ENCODE measurements at regions not wholly inside any gene's neighbourhood (a gene's known extent, or its start where the extent isn't known, plus 50 kb on each side); places are given as distances from the start of the nearest gene placed in this dataset.

- no peak for TF ChIP-seq POLR2AphosphoS5 (IDR thresholded peaks at IDR 0.05)
- no peak for TF ChIP-seq CTCF (IDR thresholded peaks at IDR 0.05)
- no peak for TF ChIP-seq POLR2A (IDR thresholded peaks at IDR 0.05)
- intact Hi-C loops (cut with DNase I; ENCODE audit: low total_unique reads) = loop anchor here (2.0 kb wide), 1 partner anchor 28 kb away; no protein-coding TSS in a partner anchor
- no peaks in the 10 kb centered on the region for H3K4me1 ChIP-seq
- H3K27me3 ChIP-seq = no peaks in the 10 kb centered on the region
- H3K27ac ChIP-seq = no peak overlapping the region
- no peaks in the 10 kb centered on the region for H3K9me3 ChIP-seq
- no peak for DNase-seq (ENCODE audit: low spot score in 2 of 2)
- H3K36me3 ChIP-seq = no peaks in the 10 kb centered on the region
- H3K4me3 ChIP-seq = no peak overlapping the region
Measured at GRCh38 chr6:90384720-90385119, 88.1 kb upstream of the BACH2 start.

- H3K9me3 ChIP-seq = no peaks in the 10 kb centered on the region
- intact Hi-C loops (cut with DNase I; ENCODE audit: low total_unique reads) = no loop called here
- no peaks in the 10 kb centered on the region for H3K4me1 ChIP-seq
- H3K27me3 ChIP-seq = no peaks in the 10 kb centered on the region
- TF ChIP-seq POLR2AphosphoS5 (IDR thresholded peaks at IDR 0.05) = no peak
- TF ChIP-seq POLR2A (IDR thresholded peaks at IDR 0.05) = no peak
- no peak for TF ChIP-seq CTCF (IDR thresholded peaks at IDR 0.05)
- DNase-seq (ENCODE audit: low spot score in 2 of 2) = no peak
- H3K36me3 ChIP-seq = no peaks in the 10 kb centered on the region
- no peak overlapping the region for H3K4me3 ChIP-seq
- no peak overlapping the region for H3K27ac ChIP-seq
Measured at GRCh38 chr6:90383196-90383822, 86.7 kb upstream of the BACH2 start.

DNA sequence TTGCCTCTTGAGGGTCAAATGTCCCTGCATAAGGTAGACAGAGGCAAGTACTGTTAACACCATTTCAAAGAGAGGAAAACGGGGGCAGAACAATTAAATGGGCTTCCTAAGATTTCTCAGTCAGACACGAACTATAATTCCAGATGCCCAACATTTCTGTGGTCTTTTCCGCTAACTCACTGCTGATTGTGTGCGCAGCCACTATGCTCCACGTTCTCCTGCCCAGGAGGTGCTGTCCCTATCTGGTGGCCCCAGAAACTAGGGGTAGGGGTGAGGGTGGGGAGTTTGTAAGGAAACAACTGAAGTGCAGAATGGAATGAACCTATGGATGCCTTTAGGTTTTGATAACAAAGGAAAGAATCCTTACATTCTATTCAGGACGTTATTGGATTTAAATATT, 86.1 kb upstream of the BACH2 start:
- no peak overlapping the region for H3K27ac ChIP-seq
- intact Hi-C loops (cut with DNase I; ENCODE audit: low total_unique reads) = no loop called here

DNA sequence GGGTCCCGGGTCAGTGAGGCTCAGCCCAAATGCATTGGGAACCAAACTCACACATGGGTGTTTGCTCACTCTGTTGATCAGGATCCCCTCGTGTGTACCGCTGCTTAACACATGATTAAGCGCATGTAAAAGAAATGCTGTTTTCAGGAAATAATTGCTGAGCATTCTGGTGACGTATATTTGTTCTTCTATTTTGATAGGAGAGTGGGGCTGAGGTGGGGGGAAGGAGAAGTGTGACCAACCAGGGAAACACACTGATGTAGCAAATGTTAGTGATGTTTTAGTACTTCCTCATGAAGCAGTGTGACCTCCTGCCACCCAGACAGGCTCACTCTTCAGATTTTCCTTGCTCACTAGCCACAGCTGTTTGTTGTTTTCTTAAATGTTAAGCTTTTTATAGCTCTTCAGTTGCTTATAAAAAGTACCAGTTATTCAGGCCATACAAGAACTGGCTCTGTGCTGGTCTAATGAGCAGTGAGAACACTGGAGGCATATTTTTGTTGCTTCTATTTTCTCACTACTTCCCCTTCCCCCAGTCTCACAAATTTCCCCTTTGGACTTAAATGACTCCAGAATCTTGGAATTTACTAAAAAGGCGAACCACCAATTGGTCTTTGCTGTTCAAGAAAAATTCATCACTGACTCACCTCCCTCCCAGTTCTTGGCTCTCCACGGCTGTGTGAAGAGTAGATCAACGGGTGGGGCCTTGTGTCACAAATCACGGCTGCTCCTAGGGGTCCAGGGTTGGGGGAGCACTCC, 79.2 kb upstream of the BACH2 start:
- Histone ChIP-seq H3K27me3 (no peaks in the 10 kb centered on the region), H3K27ac (peak overlapping the region; percentile 21 to 25), H3K4me3 (no peak overlapping the region), H3K4me1 (no peaks in the 10 kb centered on the region), H3K9me3 (no peaks in the 10 kb centered on the region), H3K36me3 (no peaks in the 10 kb centered on the region)
- TF ChIP-seq POLR2A (IDR thresholded peaks at IDR 0.05) (no peak), CTCF (IDR thresholded peaks at IDR 0.05) (no peak), POLR2AphosphoS5 (IDR thresholded peaks at IDR 0.05) (no peak)
- DNase-seq (ENCODE audit: low spot score in 2 of 2) = no peak
- intact Hi-C loops (cut with DNase I; ENCODE audit: low total_unique reads) = loop anchor here (10.0 kb wide), 1 partner anchor 81 kb away; the partner anchor contains the start of gene BACH2

More for the DNA sequence above, 86.1 kb upstream of the BACH2 start:
- no peaks in the 10 kb centered on the region for H3K36me3 ChIP-seq
- no peaks in the 10 kb centered on the region for H3K4me1 ChIP-seq
- DNase-seq (ENCODE audit: low spot score in 2 of 2) = no peak
- no peaks in the 10 kb centered on the region for H3K27me3 ChIP-seq
- TF ChIP-seq POLR2AphosphoS5 (IDR thresholded peaks at IDR 0.05) = no peak
- H3K9me3 ChIP-seq = no peaks in the 10 kb centered on the region
- H3K4me3 ChIP-seq = no peak overlapping the region

DNA sequence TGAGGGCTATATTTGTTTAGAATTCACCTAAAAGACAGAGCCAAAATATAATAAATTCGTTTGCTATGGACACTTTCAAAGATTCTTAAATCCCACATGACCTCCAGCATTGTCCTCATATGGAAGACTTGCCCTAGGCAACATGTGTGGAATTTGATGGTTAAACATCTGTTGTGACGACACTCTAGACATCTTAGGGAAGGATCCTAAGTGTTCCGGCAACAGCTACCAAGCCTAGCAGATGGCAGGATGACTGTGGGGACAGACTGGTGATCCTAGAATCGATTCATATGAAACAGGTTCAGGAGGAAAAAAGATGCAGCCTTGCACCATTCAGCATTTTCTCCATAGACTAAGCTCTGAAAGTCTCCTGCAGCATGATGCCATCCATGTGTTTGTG, 77.6 kb upstream of the BACH2 start:
- no peak for DNase-seq (ENCODE audit: low spot score in 2 of 2)
- Histone ChIP-seq H3K27me3 (no peaks in the 10 kb centered on the region), H3K27ac (no peak overlapping the region), H3K36me3 (no peaks in the 10 kb centered on the region), H3K9me3 (no peaks in the 10 kb centered on the region), H3K4me3 (no peak overlapping the region), H3K4me1 (peaks cover 0 to 3% of the 10 kb centered on the region in 2 donors)
- intact Hi-C loops (cut with DNase I; ENCODE audit: low total_unique reads) = loop anchor here (10.0 kb wide), 1 partner anchor 79 kb away; the partner anchor contains the start of gene BACH2
- TF ChIP-seq POLR2A (IDR thresholded peaks at IDR 0.05) (no peak), POLR2AphosphoS5 (IDR thresholded peaks at IDR 0.05) (no peak), CTCF (IDR thresholded peaks at IDR 0.05) (no peak)
